Astrocyte (in vitro differentiated cells and primary cell): ENCODE measurements at regions not wholly inside any gene's neighbourhood (a gene's known extent, or its start where the extent isn't known, plus 50 kb on each side); places are given as distances from the start of the nearest gene placed in this dataset.
A peak's percentile ranks its signal among the peaks of the same experiment; 100 is the strongest.

Experiments used
- DNase-seq: peaks from one replicate; pipeline ENCODE4 v3.0.0-alpha.2; 2010; ENCODE audit warnings: low read depth
- FAIRE-seq: peaks from 2 replicates; lab custom pipeline; 2011; peaks lifted over from hg19 to GRCh38; lab: Jason Lieb, UNC
- H2AFZ ChIP-seq: 2 replicates; pipeline ENCODE4 v1.6.0; 2012; ENCODE audit warnings: low read depth, low read length, inconsistent platforms
- H3K27ac ChIP-seq: 2 replicates; pipeline ENCODE4 v1.5.1; 2011; ENCODE audit warnings: low read depth, low read length, inconsistent platforms
- H3K27me3 ChIP-seq: 2 replicates; pipeline ENCODE4 v1.6.0; 2011; ENCODE audit warnings: low read length, inconsistent platforms; ENCODE audit not compliant: insufficient read depth
- H3K36me3 ChIP-seq: 2 replicates; pipeline ENCODE4 v1.5.1; 2011; ENCODE audit warnings: low read length, inconsistent platforms; ENCODE audit not compliant: insufficient read depth
- H3K4me1 ChIP-seq: 2 replicates; pipeline ENCODE4 v1.5.1; 2011; ENCODE audit warnings: low read length, inconsistent platforms; ENCODE audit not compliant: insufficient read depth
- H3K4me2 ChIP-seq: 2 replicates; pipeline ENCODE4 v1.6.0; 2012; ENCODE audit warnings: low read length, inconsistent platforms
- H3K4me3 ChIP-seq: 2 replicates; pipeline ENCODE4 v1.5.1; 2011; ENCODE audit warnings: low read depth, mild to moderate bottlenecking, low read length, inconsistent platforms; ENCODE audit not compliant: insufficient read depth
- H3K79me2 ChIP-seq: 2 replicates; pipeline ENCODE4 v1.6.0; 2012; ENCODE audit warnings: mild to moderate bottlenecking, low read length, inconsistent platforms; ENCODE audit not compliant: insufficient read depth
- H3K9ac ChIP-seq: 2 replicates; pipeline ENCODE4 v1.6.0; 2012; ENCODE audit warnings: mild to moderate bottlenecking, low read length, inconsistent platforms
- H3K9me3 ChIP-seq: 2 replicates; pipeline ENCODE4 v1.5.1; 2012; ENCODE audit warnings: low read depth, mild to moderate bottlenecking, low read length, inconsistent platforms; ENCODE audit not compliant: insufficient read depth
- H4K20me1 ChIP-seq: 2 replicates; pipeline ENCODE4 v1.6.0; 2012; ENCODE audit warnings: low read length, inconsistent platforms; ENCODE audit not compliant: insufficient read depth
- H3K27ac Mint-ChIP-seq: one replicate; pipeline ENCODE4 v1.8.0; 2021; ENCODE audit warnings: mild to moderate bottlenecking, mixed read lengths; ENCODE audit not compliant: unreplicated experiment
- H3K27me3 Mint-ChIP-seq: one replicate; pipeline ENCODE4 v1.8.0; 2021; ENCODE audit warnings: low read depth, mixed read lengths; ENCODE audit not compliant: unreplicated experiment
- H3K36me3 Mint-ChIP-seq: one replicate; pipeline ENCODE4 v1.8.0; 2021; ENCODE audit warnings: low read depth, mixed read lengths; ENCODE audit not compliant: unreplicated experiment
- H3K4me1 Mint-ChIP-seq: one replicate; pipeline ENCODE4 v1.8.0; 2021; ENCODE audit warnings: low read depth, mixed read lengths; ENCODE audit not compliant: unreplicated experiment
- H3K4me3 Mint-ChIP-seq: one replicate; pipeline ENCODE4 v1.8.0; 2021; ENCODE audit warnings: mild to moderate bottlenecking, moderate library complexity, mixed read lengths; ENCODE audit not compliant: unreplicated experiment
- H3K9me3 Mint-ChIP-seq: one replicate; pipeline ENCODE4 v1.8.0; 2021; ENCODE audit warnings: mild to moderate bottlenecking, mixed read lengths; ENCODE audit not compliant: unreplicated experiment
- CTCF ChIP-seq: IDR thresholded peaks from 2 replicates; pipeline ENCODE4 v1.5.1; 2011; ENCODE audit warnings: low read depth, mild to moderate bottlenecking, inconsistent platforms, low read length, moderate library complexity; ENCODE audit not compliant: insufficient read depth
- EZH2 ChIP-seq: IDR thresholded peaks from 2 replicates; pipeline ENCODE4 v1.6.1; 2012; ENCODE audit warnings: mild to moderate bottlenecking, low read length, inconsistent platforms; ENCODE audit not compliant: insufficient read depth

GRCh38 chr10:131641231-131641630 is 259.6 kb upstream of the PPP2R2D start:
- Mint-ChIP-seq H3K36me3 (peaks cover 5% of the 10 kb centered on the region), H3K4me3 (no peak overlapping the region), H3K4me1 (peaks cover 11% of the 10 kb centered on the region), H3K27me3 (no peaks in the 10 kb centered on the region), H3K9me3 (peaks cover 19% of the 10 kb centered on the region), H3K27ac (peak overlapping the region; percentile 67)
- Histone ChIP-seq H4K20me1 (no peaks in the 10 kb centered on the region), H3K27ac (no peak overlapping the region), H3K79me2 (no peaks in the 10 kb centered on the region), H2AFZ (no peak overlapping the region), H3K36me3 (no peaks in the 10 kb centered on the region), H3K4me2 (no peak overlapping the region), H3K9ac (no peak overlapping the region), H3K4me3 (no peak overlapping the region), H3K4me1 (no peaks in the 10 kb centered on the region), H3K9me3 (peaks cover 7% of the 10 kb centered on the region), H3K27me3 (no peaks in the 10 kb centered on the region)
- FAIRE-seq (no peak), DNase-seq (no peak)
- TF ChIP-seq EZH2 (no peak), CTCF (no peak)

GRCh38 chr10:131641898-131642297 is 258.9 kb upstream of the PPP2R2D start:
- Histone ChIP-seq H3K79me2 (no peaks in the 10 kb centered on the region), H3K9me3 (peaks cover 11% of the 10 kb centered on the region), H3K27me3 (no peaks in the 10 kb centered on the region), H2AFZ (no peak overlapping the region), H3K4me1 (no peaks in the 10 kb centered on the region), H3K36me3 (no peaks in the 10 kb centered on the region), H3K4me2 (no peak overlapping the region), H3K27ac (no peak overlapping the region), H3K9ac (no peak overlapping the region), H4K20me1 (no peaks in the 10 kb centered on the region), H3K4me3 (no peak overlapping the region)
- no peak overlapping the region for H3K4me3 Mint-ChIP-seq
- H3K4me1 Mint-ChIP-seq = peaks cover 11% of the 10 kb centered on the region
- H3K27ac Mint-ChIP-seq = no peak overlapping the region
- no peak for FAIRE-seq
- H3K9me3 Mint-ChIP-seq = peaks cover 12% of the 10 kb centered on the region
- TF ChIP-seq CTCF (no peak), EZH2 (no peak)
- H3K36me3 Mint-ChIP-seq = no peaks in the 10 kb centered on the region
- no peak for DNase-seq
- no peaks in the 10 kb centered on the region for H3K27me3 Mint-ChIP-seq

GRCh38 chr10:131642966-131643365 is 257.8 kb upstream of the PPP2R2D start:
- peaks cover 5% of the 10 kb centered on the region for H3K27me3 Mint-ChIP-seq
- no peak overlapping the region for H3K27ac Mint-ChIP-seq
- H3K4me3 Mint-ChIP-seq = no peak overlapping the region
- DNase-seq (no peak), FAIRE-seq (no peak)
- H2AFZ ChIP-seq = no peak overlapping the region
- H3K79me2 ChIP-seq = no peaks in the 10 kb centered on the region
- H3K27me3 ChIP-seq = no peaks in the 10 kb centered on the region
- H3K4me3 ChIP-seq = no peak overlapping the region
- H3K36me3 Mint-ChIP-seq = no peaks in the 10 kb centered on the region
- H4K20me1 ChIP-seq = no peaks in the 10 kb centered on the region
- H3K9me3 Mint-ChIP-seq = peaks cover 16% of the 10 kb centered on the region
- TF ChIP-seq CTCF = no peak
- H3K36me3 ChIP-seq = no peaks in the 10 kb centered on the region
- no peak overlapping the region for H3K27ac ChIP-seq
- H3K4me1 Mint-ChIP-seq = peaks cover 11% of the 10 kb centered on the region
- H3K4me2 ChIP-seq = no peak overlapping the region
- no peaks in the 10 kb centered on the region for H3K4me1 ChIP-seq
- no peak overlapping the region for H3K9ac ChIP-seq
- H3K9me3 ChIP-seq = peaks cover 11% of the 10 kb centered on the region
